GM12878 (cell line): ENCODE measurements at regions not wholly inside any gene's neighbourhood (a gene's known extent, or its start where the extent isn't known, plus 50 kb on each side); places are given as distances from the start of the nearest gene placed in this dataset.
A peak's percentile ranks its signal among the peaks of the same experiment; 100 is the strongest.

ENCODE experiments used
- GABPA ChIP-seq: IDR thresholded peaks from 2 replicates; pipeline ENCODE4 v1.6.1; 2014; ENCODE audit warnings: antibody characterized with exemption, low read depth, mild to moderate bottlenecking, inconsistent platforms
- HDAC6 ChIP-seq: fragments of 200-600 bp; sonication (generic); IDR thresholded peaks from one replicate; pipeline ENCODE4 v1.8.0; 2017; ENCODE audit warnings: antibody characterized with exemption; ENCODE audit not compliant: unreplicated experiment
- HDGF ChIP-seq: fragments of 450-650 bp; IDR thresholded peaks from 2 replicates; pipeline ENCODE4 v1.6.1; 2016; ENCODE audit warnings: antibody characterized with exemption
- MTA2 ChIP-seq: fragments of 450-650 bp; IDR thresholded peaks from 2 replicates; pipeline ENCODE4 v1.6.1; 2016; ENCODE audit warnings: low read depth, mild to moderate bottlenecking, moderate library complexity
- MYB ChIP-seq: fragments of 150-350 bp; IDR thresholded peaks from 2 replicates; pipeline ENCODE4 v1.6.1; 2014; ENCODE audit warnings: mild to moderate bottlenecking, low read depth, low read length, borderline replicate concordance
- NBN ChIP-seq: fragments of 450-650 bp; IDR thresholded peaks from 2 replicates; pipeline ENCODE4 v1.6.1; 2016
- NFYA ChIP-seq: IDR thresholded peaks from 2 replicates; pipeline ENCODE4 v1.6.1; 2011; ENCODE audit warnings: low read depth, mild to moderate bottlenecking, low read length, improper control_type of control experiment, borderline replicate concordance
- RUNX3 ChIP-seq: IDR thresholded peaks from 2 replicates; pipeline ENCODE4 v1.6.1; 2012; ENCODE audit warnings: low read length, inconsistent platforms
- SPI1 ChIP-seq: IDR thresholded peaks from 2 replicates; pipeline ENCODE4 v1.6.1; 2011; ENCODE audit warnings: low read depth, mild to moderate bottlenecking, low read length, moderate library complexity, borderline replicate concordance; ENCODE audit not compliant: insufficient read depth
- TCF7 ChIP-seq: IDR thresholded peaks from 2 replicates; pipeline ENCODE4 v1.6.1; 2014; ENCODE audit warnings: antibody characterized with exemption, borderline replicate concordance
- WRNIP1 ChIP-seq: IDR thresholded peaks from 2 replicates; pipeline ENCODE4 v1.6.1; 2011; ENCODE audit warnings: low read depth, low read length, improper control_type of control experiment, borderline replicate concordance
- TF ChIP-seq, protein P1 (sequence below): IDR thresholded peaks from 2 replicates; pipeline ENCODE4 v1.6.1; 2012; ENCODE audit warnings: low read depth, low read length, improper control_type of control experiment
- TF ChIP-seq, protein P2 (sequence below): IDR thresholded peaks from 2 replicates; pipeline ENCODE4 v1.6.1; 2011; ENCODE audit warnings: low read depth, mild to moderate bottlenecking, low read length, moderate library complexity, borderline replicate concordance; ENCODE audit errors: extremely low read depth
- TF ChIP-seq, protein P3 (sequence below): fragments of 450-650 bp; IDR thresholded peaks from 2 replicates; pipeline ENCODE4 v1.6.1; 2017; ENCODE audit warnings: low read depth, mild to moderate bottlenecking, moderate library complexity
- TF ChIP-seq, protein P4 (sequence below): fragments of 450-650 bp; IDR thresholded peaks from 2 replicates; pipeline ENCODE4 v1.6.1; 2017; ENCODE audit warnings: mild to moderate bottlenecking, moderate library complexity
- TF ChIP-seq, protein P5 (sequence below): fragments of 450-650 bp; IDR thresholded peaks from 2 replicates; pipeline ENCODE4 v1.6.1; 2016; ENCODE audit warnings: mild to moderate bottlenecking
- TF ChIP-seq, protein P6 (sequence below): fragments of 450-650 bp; IDR thresholded peaks from 2 replicates; pipeline ENCODE4 v1.6.1; 2018; ENCODE audit warnings: mild to moderate bottlenecking, low read depth, moderate library complexity; ENCODE audit not compliant: partially characterized antibody
- TF ChIP-seq, protein P7 (sequence below): IDR thresholded peaks from 2 replicates; pipeline ENCODE4 v1.6.1; 2011; ENCODE audit warnings: low read depth, low read length, improper control_type of control experiment, borderline replicate concordance

DNA sequence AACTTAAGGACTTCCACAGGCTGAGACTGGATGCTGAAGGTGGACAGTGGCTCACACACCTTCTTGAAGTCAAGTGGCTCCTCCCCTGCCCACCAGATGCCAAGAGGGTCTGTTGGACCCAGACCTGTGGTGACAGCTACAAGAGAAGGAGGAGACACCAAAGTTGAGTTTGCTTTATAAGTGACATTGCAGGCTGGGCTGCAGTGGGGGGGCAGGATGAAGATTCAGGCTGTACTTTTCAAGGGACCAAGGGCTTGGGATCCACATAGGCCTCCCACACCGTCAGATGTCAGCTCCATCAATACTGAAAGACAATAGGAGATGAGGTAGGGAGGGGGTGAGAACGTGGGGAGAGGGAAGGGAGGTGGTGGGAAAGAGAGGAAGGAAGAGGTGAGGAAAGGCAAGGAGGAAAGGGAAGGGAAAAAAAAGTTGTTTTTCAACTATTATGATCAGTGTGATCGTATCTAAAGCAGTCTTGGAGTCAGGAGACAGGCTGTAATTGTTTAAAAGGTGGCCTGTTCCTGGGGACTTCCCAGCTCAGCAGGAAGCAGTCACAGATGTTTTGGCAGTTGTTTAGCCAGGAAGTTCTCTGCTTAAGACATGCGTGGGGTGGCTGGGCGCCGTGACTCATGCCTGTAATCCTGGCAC is 84.1 kb upstream of the RESF1 start (continued):
- TF ChIP-seq, protein P1, sequence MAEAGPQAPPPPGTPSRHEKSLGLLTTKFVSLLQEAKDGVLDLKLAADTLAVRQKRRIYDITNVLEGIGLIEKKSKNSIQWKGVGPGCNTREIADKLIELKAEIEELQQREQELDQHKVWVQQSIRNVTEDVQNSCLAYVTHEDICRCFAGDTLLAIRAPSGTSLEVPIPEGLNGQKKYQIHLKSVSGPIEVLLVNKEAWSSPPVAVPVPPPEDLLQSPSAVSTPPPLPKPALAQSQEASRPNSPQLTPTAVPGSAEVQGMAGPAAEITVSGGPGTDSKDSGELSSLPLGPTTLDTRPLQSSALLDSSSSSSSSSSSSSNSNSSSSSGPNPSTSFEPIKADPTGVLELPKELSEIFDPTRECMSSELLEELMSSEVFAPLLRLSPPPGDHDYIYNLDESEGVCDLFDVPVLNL = no peak
- TF ChIP-seq GABPA (peak; percentile 75), MTA2 (no peak), TCF7 (no peak), HDGF (peak; percentile 86), WRNIP1 (no peak), NFYA (no peak), RUNX3 (peak; percentile 34), HDAC6 (no peak), MYB (no peak), SPI1 (no peak), NBN (peak; percentile 59)
- TF ChIP-seq, protein P2, sequence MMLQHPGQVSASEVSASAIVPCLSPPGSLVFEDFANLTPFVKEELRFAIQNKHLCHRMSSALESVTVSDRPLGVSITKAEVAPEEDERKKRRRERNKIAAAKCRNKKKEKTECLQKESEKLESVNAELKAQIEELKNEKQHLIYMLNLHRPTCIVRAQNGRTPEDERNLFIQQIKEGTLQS = no peak
- TF ChIP-seq, protein P3, sequence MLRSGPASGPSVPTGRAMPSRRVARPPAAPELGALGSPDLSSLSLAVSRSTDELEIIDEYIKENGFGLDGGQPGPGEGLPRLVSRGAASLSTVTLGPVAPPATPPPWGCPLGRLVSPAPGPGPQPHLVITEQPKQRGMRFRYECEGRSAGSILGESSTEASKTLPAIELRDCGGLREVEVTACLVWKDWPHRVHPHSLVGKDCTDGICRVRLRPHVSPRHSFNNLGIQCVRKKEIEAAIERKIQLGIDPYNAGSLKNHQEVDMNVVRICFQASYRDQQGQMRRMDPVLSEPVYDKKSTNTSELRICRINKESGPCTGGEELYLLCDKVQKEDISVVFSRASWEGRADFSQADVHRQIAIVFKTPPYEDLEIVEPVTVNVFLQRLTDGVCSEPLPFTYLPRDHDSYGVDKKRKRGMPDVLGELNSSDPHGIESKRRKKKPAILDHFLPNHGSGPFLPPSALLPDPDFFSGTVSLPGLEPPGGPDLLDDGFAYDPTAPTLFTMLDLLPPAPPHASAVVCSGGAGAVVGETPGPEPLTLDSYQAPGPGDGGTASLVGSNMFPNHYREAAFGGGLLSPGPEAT = peak; percentile 73; the same call in 1 of the 2 replicates
- TF ChIP-seq, protein P4, sequence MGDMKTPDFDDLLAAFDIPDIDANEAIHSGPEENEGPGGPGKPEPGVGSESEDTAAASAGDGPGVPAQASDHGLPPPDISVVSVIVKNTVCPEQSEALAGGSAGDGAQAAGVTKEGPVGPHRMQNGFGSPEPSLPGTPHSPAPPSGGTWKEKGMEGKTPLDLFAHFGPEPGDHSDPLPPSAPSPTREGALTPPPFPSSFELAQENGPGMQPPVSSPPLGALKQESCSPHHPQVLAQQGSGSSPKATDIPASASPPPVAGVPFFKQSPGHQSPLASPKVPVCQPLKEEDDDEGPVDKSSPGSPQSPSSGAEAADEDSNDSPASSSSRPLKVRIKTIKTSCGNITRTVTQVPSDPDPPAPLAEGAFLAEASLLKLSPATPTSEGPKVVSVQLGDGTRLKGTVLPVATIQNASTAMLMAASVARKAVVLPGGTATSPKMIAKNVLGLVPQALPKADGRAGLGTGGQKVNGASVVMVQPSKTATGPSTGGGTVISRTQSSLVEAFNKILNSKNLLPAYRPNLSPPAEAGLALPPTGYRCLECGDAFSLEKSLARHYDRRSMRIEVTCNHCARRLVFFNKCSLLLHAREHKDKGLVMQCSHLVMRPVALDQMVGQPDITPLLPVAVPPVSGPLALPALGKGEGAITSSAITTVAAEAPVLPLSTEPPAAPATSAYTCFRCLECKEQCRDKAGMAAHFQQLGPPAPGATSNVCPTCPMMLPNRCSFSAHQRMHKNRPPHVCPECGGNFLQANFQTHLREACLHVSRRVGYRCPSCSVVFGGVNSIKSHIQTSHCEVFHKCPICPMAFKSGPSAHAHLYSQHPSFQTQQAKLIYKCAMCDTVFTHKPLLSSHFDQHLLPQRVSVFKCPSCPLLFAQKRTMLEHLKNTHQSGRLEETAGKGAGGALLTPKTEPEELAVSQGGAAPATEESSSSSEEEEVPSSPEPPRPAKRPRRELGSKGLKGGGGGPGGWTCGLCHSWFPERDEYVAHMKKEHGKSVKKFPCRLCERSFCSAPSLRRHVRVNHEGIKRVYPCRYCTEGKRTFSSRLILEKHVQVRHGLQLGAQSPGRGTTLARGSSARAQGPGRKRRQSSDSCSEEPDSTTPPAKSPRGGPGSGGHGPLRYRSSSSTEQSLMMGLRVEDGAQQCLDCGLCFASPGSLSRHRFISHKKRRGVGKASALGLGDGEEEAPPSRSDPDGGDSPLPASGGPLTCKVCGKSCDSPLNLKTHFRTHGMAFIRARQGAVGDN = peak; percentile 68; the same call in 1 of the 2 replicates
- TF ChIP-seq, protein P5, sequence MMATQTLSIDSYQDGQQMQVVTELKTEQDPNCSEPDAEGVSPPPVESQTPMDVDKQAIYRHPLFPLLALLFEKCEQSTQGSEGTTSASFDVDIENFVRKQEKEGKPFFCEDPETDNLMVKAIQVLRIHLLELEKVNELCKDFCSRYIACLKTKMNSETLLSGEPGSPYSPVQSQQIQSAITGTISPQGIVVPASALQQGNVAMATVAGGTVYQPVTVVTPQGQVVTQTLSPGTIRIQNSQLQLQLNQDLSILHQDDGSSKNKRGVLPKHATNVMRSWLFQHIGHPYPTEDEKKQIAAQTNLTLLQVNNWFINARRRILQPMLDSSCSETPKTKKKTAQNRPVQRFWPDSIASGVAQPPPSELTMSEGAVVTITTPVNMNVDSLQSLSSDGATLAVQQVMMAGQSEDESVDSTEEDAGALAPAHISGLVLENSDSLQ = no peak
- TF ChIP-seq, protein P6, sequence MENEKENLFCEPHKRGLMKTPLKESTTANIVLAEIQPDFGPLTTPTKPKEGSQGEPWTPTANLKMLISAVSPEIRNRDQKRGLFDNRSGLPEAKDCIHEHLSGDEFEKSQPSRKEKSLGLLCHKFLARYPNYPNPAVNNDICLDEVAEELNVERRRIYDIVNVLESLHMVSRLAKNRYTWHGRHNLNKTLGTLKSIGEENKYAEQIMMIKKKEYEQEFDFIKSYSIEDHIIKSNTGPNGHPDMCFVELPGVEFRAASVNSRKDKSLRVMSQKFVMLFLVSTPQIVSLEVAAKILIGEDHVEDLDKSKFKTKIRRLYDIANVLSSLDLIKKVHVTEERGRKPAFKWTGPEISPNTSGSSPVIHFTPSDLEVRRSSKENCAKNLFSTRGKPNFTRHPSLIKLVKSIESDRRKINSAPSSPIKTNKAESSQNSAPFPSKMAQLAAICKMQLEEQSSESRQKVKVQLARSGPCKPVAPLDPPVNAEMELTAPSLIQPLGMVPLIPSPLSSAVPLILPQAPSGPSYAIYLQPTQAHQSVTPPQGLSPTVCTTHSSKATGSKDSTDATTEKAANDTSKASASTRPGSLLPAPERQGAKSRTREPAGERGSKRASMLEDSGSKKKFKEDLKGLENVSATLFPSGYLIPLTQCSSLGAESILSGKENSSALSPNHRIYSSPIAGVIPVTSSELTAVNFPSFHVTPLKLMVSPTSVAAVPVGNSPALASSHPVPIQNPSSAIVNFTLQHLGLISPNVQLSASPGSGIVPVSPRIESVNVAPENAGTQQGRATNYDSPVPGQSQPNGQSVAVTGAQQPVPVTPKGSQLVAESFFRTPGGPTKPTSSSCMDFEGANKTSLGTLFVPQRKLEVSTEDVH = no peak
- TF ChIP-seq, protein P7, sequence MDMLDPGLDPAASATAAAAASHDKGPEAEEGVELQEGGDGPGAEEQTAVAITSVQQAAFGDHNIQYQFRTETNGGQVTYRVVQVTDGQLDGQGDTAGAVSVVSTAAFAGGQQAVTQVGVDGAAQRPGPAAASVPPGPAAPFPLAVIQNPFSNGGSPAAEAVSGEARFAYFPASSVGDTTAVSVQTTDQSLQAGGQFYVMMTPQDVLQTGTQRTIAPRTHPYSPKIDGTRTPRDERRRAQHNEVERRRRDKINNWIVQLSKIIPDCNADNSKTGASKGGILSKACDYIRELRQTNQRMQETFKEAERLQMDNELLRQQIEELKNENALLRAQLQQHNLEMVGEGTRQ = no peak
